HG02798 (cell line): ENCODE measurements at regions not wholly inside any gene's neighbourhood (a gene's known extent, or its start where the extent isn't known, plus 50 kb on each side); places are given as distances from the start of the nearest gene placed in this dataset.

Experiments used
- ATAC-seq: cut with Tn5 transposase; IDR thresholded peaks from one replicate; pipeline ENCODE4 v1.9.1; 2021; ENCODE audit warnings: mild to moderate bottlenecking; ENCODE audit not compliant: unreplicated experiment, poor library complexity

- ATAC-seq, result no peak
Measured at GRCh38 chr1:38622197-38622596, 237.4 kb downstream of the RRAGC start.

GRCh38 chr1:38616846-38617245 is 242.7 kb downstream of the RRAGC start:
- ATAC-seq, result no peak

GRCh38 chr1:38615680-38616079 is 243.9 kb downstream of the RRAGC start:
- ATAC-seq, result no peak

- no peak for ATAC-seq
Measured at GRCh38 chr1:38614861-38615260, 244.7 kb downstream of the RRAGC start.

GRCh38 chr1:38613996-38614395 is 245.6 kb downstream of the RRAGC start:
- no peak for ATAC-seq

GRCh38 chr1:38612951-38613350 is 246.6 kb downstream of the RRAGC start:
- no peak for ATAC-seq

GRCh38 chr1:38611664-38612211 is 247.8 kb downstream of the RRAGC start:
- ATAC-seq, result no peak

GRCh38 chr1:38609166-38610025 is 250.2 kb downstream of the RRAGC start:
- no peak for ATAC-seq

- ATAC-seq, result no peak
Measured at GRCh38 chr1:38608202-38608864, 251.2 kb downstream of the RRAGC start.

GRCh38 chr1:38607526-38607925 is 252.0 kb downstream of the RRAGC start:
- no peak for ATAC-seq

GRCh38 chr1:38605063-38605462 is 254.5 kb downstream of the RRAGC start:
- no peak for ATAC-seq

GRCh38 chr1:38603907-38604306 is 255.7 kb downstream of the RRAGC start:
- no peak for ATAC-seq

- ATAC-seq, result no peak
Measured at GRCh38 chr1:38600905-38601304, 258.7 kb downstream of the RRAGC start.

GRCh38 chr1:38600286-38600685 is 259.3 kb downstream of the RRAGC start:
- ATAC-seq, result no peak

- no peak for ATAC-seq
Measured at GRCh38 chr1:38598118-38598517, 261.5 kb downstream of the RRAGC start.

- no peak for ATAC-seq
Measured at GRCh38 chr1:38589036-38589435, 270.5 kb downstream of the RRAGC start.

- ATAC-seq, result no peak
Measured at GRCh38 chr1:38587766-38588165, 271.8 kb downstream of the RRAGC start.

- peak; percentile 63 for ATAC-seq
Measured at GRCh38 chr1:38586993-38587646, 272.5 kb downstream of the RRAGC start.

GRCh38 chr1:38585971-38586370 is 273.6 kb downstream of the RRAGC start:
- ATAC-seq, result no peak

GRCh38 chr1:38585460-38585859 is 274.1 kb downstream of the RRAGC start:
- ATAC-seq, result no peak
